DMS79 (cell line): ENCODE measurements at regions not wholly inside any gene's neighbourhood (a gene's known extent, or its start where the extent isn't known, plus 50 kb on each side); places are given as distances from the start of the nearest gene placed in this dataset.

ENCODE experiments used
- DNase-seq: peaks from one replicate; lab custom pipeline; 2025; lab: John Stamatoyannopoulos, UW

DNA sequence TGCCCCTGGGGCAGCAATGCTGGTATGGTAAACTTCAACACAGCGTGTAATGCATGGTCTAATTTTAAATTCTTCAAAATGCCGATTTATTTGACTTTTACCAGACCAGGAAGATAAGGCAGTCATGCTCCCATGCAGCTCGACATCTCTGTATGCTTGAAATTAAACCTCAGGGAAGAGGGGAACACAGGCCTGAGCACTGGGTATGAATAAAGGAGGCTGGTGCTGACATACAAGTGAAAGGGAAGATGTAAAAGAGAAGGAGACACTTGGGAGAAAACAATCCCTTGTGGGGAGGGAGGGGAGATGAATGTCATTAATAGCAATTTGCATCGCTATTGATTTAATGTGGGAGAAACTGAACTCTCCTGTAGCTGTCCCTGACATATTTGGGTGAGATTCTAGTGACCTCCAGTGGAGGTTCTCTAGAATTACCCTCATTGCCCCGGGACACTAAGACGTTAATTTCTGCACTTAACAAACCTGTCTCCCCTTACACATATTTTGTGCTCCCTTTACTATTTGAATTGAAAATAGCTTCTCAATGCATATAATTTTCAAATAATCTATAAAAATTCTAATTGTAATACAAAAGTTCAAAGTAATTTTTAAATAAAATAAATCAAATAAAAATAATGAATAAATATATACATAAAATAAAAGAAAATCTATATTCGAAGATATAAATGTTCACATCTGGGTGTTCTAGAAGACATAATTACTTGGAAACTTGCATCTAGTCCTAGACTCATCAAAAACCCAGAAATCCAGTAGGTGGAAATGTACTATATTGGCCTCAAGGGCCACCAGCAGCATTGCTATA is 283.1 kb downstream of the LMX1A start:
- peak; percentile 45 for DNase-seq

- DNase-seq: no peak
Observed at GRCh38 chr1:165070675-165071074, 285.8 kb downstream of the LMX1A start.

GRCh38 chr1:165069829-165070228 is 286.7 kb downstream of the LMX1A start:
- no peak for DNase-seq

GRCh38 chr1:165068741-165069140 is 287.8 kb downstream of the LMX1A start:
- no peak for DNase-seq

DNA sequence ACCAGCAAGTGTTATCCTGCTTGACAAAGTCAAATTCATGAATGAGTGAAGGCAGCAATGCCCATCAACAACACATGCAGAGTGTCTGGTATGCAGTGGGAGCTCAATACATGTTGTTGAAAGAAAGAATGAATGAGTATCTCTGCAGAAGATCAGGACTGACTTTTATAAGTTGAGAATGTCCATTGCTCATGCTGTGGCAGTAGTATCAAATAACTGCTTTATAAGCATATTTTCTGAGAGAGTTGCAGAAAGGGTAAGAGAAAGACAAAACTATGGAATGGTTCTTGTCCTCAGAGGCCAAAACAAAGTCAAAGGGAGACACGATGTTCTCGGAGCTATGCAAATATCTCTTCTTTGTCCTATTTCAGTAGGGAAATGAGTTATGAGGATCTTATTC is 288.7 kb downstream of the LMX1A start:
- no peak for DNase-seq

DNA sequence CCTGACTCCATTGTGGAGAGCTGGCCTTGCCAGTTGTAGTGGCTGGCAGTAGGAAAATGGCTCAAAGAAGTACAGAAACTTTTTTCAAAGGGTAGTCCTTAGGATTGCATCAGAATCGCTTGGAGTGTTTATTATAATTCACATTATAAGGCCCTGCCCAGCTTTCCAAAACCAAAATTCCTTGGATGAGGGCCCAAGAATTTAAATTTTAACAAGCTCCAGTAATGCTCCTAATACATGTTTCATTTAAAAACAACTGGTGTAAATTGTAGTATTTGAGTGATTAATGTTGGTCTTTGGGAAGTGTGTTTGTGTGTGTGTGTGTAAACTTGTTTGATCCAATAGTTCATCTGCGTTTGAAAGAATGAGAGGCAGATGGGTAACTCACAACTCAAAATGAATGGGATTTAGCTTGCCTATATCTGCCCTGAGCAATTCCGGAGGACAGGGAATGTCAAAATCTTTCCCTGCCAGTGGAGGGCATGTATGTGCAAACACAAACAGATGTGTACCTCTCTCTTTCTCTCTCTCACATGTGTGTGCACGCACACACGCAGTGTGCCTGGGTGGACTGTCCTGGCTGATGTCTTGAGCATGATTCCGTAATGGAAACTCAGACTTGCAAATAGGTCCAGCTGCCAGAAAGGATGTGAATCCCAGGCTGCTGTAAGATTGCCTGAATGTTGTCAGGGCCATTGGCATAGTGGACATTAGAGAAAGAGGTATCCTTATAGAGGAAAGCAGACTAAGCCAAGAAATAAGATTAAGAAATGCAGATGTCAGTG is 293.1 kb downstream of the LMX1A start:
- DNase-seq: no peak

DNA sequence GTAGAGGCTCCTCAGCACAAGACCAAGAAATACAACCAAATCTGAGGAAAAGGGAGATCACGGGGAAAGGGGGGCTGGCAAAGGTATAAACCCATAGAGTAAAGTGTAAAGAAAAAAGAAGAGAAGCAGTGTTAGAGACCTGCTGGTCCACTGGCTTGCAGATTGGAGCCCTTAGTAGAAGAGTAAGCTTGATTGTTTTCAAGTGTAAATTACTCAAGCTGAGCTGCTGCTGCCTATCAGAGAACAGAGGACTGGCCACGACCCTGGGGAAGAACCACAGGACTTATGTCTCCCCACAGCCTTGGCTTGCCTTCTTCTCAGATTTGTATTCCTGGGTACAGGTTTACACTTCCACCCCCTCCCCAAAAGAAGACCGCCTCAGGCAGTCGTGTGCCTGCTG is 294.2 kb downstream of the LMX1A start:
- DNase-seq: no peak

GRCh38 chr1:165060285-165060793 is 296.2 kb downstream of the LMX1A start:
- DNase-seq: no peak

GRCh38 chr1:165057956-165058355 is 298.6 kb downstream of the LMX1A start:
- no peak for DNase-seq

GRCh38 chr1:165056914-165057313 is 299.6 kb downstream of the LMX1A start:
- DNase-seq: no peak

DNA sequence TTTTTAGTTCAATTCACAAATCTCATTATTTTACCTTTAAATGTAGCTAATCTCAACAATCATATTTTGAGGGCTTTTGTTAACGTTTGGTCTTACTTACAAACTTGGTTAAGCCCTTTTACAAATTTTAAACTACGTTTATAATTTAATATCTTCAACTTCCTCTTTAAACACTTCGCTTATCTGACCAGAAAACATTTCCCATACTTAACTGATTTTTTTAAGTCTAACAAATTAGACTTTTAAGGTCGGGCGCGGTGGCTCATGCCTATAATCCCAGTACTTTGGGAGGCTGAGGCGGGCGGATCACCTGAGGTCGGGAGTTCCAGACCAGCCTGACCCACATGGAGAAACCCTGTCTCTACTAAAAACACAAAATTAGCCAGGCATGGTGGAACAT is 300.9 kb downstream of the LMX1A start:
- no peak for DNase-seq

GRCh38 chr1:165054627-165055026 is 301.9 kb downstream of the LMX1A start:
- no peak for DNase-seq

GRCh38 chr1:165053351-165053750 is 303.2 kb downstream of the LMX1A start:
- DNase-seq: no peak

GRCh38 chr1:165052936-165053335 is 303.6 kb downstream of the LMX1A start:
- DNase-seq: no peak

GRCh38 chr1:165052431-165052830 is 304.1 kb downstream of the LMX1A start:
- DNase-seq: no peak

GRCh38 chr1:165050246-165050645 is 306.3 kb downstream of the LMX1A start:
- no peak for DNase-seq

GRCh38 chr1:165047994-165048393 is 308.5 kb downstream of the LMX1A start:
- no peak for DNase-seq

DNA sequence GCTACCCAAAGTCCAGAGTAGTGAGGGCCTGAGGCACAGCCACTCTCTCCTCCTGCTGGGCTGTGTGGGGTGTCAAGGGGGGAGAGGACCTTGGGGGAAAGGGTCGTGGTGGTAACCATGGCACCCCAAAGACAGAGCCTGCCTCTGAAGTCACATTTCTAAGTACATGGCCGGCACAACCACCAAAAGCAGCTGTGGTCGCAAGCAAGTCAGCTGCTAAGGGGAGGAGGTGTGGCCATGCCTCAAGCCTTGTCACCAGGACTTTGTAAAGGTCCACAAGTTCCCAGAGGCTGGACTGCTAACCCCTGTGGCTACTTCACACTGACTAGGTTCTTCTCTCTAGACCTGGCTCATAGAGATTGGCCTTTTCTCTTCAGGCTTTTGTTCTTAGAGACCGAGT is 310.6 kb downstream of the LMX1A start:
- DNase-seq: no peak

- no peak for DNase-seq
Observed at GRCh38 chr1:165040641-165041040, 315.9 kb downstream of the LMX1A start.

DNA sequence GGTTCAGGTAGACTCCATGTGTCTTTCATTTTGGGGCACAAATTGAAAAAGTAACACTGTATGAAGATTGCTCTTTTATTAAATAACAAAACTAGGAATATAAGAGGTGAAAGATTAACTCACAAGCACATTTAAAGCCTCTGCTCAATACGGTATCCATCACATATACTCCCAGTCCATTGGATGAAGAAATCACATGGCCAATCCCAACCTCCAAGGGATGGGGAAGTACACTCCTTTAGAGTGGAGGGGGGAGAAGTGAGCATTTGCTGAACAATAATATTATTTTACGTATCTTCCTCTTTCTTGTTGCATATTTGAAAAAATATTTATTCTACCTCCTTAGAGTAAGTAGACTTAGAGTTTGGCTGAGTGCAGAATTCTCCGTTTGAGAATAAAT is 316.5 kb downstream of the LMX1A start:
- no peak for DNase-seq

GRCh38 chr1:165036403-165036802 is 320.1 kb downstream of the LMX1A start:
- DNase-seq: no peak

DNA sequence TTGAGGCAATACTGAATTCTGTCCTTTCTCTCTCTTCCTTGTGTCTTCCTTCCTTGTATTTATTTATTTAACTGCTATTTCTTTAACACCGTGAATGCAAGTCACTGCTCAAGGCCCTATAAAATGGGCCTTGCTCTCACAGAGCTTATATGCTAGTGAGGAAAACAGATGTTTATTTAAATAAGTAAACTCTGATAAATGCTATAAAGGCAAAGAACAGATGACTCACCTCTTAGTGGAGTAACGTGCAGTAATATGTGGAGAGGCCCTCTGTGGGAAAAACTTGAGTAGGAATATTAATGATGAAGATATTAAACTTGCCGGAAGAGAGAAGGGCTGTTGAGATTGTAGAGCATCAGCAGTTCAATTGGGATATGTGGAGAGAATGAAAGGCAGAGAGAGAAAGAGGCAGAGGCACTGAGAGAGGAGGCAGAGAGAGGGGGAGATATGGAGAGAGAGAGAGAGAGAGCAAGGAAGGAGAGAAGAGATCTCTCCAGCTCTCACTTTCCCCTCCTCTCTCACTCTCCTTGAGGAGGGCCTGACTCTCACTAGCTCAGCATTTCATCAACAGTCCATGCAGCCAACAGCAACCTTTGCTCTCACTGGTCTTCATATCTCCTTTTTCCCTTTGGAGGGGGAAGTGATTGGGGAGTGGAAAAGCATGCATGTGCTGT is 322.2 kb downstream of the LMX1A start:
- DNase-seq: no peak

DNA sequence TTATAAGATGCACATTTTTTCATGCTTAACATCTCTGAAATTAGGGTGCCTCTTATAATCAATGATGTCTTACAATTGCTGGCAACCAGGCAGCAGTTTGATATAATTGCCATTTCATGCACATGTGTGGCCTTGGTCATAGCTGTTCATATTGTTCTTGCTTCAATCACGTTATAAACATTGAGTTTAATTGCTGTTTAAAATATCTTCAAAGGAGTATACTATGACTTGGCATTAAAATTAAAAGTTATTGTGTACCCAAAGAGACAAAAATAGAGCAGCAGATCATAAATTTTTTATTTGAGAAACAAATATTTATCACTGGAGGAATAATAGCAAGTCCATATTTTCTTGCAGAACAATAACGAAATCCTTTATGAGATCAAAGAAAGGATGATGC is 325.5 kb downstream of the LMX1A start:
- no peak for DNase-seq
